ENCODE measurements at regions not wholly inside any gene's neighbourhood (a gene's known extent, or its start where the extent isn't known, plus 50 kb on each side); places are given as distances from the start of the nearest gene placed in this dataset.

DNA sequence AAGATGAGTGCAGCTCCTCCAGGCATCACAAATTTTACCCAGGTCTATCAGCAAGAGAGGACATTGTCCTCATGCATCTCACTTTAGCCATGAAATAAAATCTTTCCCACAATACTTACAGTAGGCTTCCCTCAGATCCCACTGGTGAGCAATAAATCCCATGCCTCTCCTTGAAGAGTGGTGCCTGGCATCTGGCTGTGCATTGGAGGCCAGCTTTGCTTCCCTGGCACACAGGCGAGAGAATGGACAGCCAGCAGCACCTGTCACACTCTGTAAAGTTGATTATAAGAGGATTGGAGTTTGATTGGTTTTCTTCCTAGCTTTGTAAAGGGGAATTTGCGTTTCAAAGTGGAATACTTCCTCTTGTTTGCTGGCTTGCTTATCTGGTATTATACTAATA, 1153.9 kb downstream of the AACS start:
- no peak overlapping the region for H3K27ac ChIP-seq
- no peaks in the 10 kb centered on the region for H3K9me3 ChIP-seq (ENCODE audit: severe bottlenecking)
- TF ChIP-seq, protein P1, sequence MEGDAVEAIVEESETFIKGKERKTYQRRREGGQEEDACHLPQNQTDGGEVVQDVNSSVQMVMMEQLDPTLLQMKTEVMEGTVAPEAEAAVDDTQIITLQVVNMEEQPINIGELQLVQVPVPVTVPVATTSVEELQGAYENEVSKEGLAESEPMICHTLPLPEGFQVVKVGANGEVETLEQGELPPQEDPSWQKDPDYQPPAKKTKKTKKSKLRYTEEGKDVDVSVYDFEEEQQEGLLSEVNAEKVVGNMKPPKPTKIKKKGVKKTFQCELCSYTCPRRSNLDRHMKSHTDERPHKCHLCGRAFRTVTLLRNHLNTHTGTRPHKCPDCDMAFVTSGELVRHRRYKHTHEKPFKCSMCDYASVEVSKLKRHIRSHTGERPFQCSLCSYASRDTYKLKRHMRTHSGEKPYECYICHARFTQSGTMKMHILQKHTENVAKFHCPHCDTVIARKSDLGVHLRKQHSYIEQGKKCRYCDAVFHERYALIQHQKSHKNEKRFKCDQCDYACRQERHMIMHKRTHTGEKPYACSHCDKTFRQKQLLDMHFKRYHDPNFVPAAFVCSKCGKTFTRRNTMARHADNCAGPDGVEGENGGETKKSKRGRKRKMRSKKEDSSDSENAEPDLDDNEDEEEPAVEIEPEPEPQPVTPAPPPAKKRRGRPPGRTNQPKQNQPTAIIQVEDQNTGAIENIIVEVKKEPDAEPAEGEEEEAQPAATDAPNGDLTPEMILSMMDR (IDR thresholded peaks at IDR 0.05; ENCODE audit: low read depth, low read length), result no peak
- H3K36me3 ChIP-seq, result no peaks in the 10 kb centered on the region
- peaks cover 6% of the 10 kb centered on the region for H3K27me3 ChIP-seq (ENCODE audit: insufficient read depth, low read depth, severe bottlenecking)
- no peak overlapping the region for H3K4me3 ChIP-seq (ENCODE audit: low read depth, low read length)
- no peak for DNase-seq

DNA sequence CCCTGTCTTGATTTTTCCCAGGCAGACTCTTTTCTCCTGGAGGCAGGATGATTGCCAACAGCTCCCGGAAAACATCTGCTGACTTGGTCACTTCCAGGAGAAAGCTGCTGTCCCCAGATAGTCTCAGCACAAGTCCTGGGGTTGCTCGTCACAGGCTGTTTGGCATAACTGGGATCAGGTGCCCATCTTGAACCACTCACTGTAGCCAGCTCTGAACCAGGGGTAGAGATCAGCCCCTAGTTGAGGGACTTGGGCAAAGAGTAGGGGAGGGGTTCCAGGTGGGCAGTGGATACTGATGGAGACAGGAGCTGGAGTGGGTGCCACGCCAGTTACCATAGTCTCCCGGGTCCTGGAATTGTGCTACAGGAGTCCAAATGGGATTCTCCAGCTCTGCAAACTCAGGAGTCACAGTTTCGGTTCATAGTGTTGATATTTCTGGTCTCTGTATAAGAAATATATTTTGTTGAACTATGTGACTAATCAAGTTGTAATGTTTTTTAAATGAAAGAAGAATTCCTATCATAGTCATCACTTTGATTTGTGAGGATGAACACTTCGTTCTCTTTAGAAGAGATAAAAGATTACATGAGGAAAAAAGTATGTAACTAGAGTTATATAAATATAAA, 1154.5 kb downstream of the AACS start:
- TF ChIP-seq, protein P1 (IDR thresholded peaks at IDR 0.05; ENCODE audit: low read depth, low read length), result no peak
- Histone ChIP-seq H3K27ac (no peak overlapping the region), H3K36me3 (no peaks in the 10 kb centered on the region), H3K9me3 (ENCODE audit: severe bottlenecking) (no peaks in the 10 kb centered on the region), H3K27me3 (ENCODE audit: insufficient read depth, low read depth, severe bottlenecking) (peaks cover 6% of the 10 kb centered on the region), H3K4me3 (ENCODE audit: low read depth, low read length) (no peak overlapping the region)
- DNase-seq, result no peak

DNA sequence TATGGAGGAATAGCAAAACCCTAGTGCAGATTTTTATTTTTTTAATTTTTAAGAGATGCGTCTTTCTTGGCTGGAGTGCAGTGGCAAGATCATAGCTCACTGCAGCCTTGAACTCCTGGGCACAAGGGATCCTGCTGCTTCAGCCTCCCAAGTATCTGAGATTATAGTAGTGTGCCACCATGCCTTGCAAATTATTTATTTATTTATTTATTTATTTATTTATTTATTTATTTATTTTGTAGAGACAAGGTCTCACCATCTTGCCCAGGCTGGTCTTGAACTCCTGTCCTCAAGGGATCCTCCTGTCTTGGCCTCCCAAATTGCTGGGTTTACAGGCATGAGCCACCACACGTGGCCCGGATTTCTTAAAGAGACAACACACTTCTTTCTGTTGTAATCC, 1158.8 kb downstream of the AACS start:
- TF ChIP-seq, protein P1 (IDR thresholded peaks at IDR 0.05; ENCODE audit: low read depth, low read length), result no peak
- no peaks in the 10 kb centered on the region for H3K27me3 ChIP-seq (ENCODE audit: insufficient read depth, low read depth, severe bottlenecking)
- H3K27ac ChIP-seq, result no peak overlapping the region
- no peak overlapping the region for H3K4me3 ChIP-seq (ENCODE audit: low read depth, low read length)
- DNase-seq, result no peak
- no peaks in the 10 kb centered on the region for H3K36me3 ChIP-seq
- no peaks in the 10 kb centered on the region for H3K9me3 ChIP-seq (ENCODE audit: severe bottlenecking)

DNA sequence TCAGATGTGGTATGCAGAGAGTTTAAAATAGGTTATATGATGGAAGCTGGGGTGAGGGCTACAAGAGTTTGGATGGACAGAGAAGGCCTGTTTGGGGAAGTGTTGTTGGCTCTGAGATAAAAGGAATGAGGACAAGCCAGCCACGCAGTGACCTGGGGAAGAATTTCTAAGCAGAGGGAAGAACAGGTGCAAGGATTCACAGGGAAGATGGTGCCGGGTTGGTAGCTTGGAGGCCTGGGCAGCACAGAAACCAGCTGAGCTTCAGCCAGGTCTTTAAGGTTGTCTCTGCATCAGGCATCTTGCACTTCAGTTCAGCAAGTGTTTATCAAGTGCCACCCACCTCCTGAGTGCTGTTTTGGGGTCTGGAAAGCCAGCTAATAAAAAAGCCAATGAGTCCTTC, 1163.7 kb downstream of the AACS start:
- TF ChIP-seq, protein P1 (IDR thresholded peaks at IDR 0.05; ENCODE audit: low read depth, low read length), result no peak
- no peaks in the 10 kb centered on the region for H3K9me3 ChIP-seq (ENCODE audit: severe bottlenecking)
- no peak overlapping the region for H3K27ac ChIP-seq

DNA sequence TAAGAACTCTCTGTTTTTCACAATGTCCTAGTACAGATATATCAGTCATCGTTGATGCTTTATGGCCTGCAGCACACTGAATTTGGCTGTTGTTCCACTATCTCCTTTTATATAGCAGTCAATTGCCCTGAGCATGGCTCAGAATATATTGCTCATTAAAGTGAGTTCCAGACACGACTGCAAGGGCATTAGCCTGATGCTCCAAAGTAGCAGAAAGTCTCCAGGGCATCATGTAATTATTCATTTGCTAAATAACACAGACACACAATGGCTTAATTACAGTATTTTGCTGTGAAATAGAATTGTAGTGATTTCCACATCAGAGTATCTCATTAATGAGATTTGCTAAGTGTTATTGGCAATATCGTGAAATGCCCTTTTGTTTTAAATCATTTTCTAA, 1167.5 kb downstream of the AACS start:
- Histone ChIP-seq H3K27me3 (ENCODE audit: insufficient read depth, low read depth, severe bottlenecking) (no peaks in the 10 kb centered on the region), H3K4me3 (ENCODE audit: low read depth, low read length) (no peak overlapping the region), H3K36me3 (no peaks in the 10 kb centered on the region), H3K27ac (no peak overlapping the region), H3K9me3 (ENCODE audit: severe bottlenecking) (no peaks in the 10 kb centered on the region)
- TF ChIP-seq, protein P1 (IDR thresholded peaks at IDR 0.05; ENCODE audit: low read depth, low read length), result no peak
- no peak for DNase-seq

More for the DNA sequence above, 1163.7 kb downstream of the AACS start:
- no peak overlapping the region for H3K4me3 ChIP-seq (ENCODE audit: low read depth, low read length)
- H3K36me3 ChIP-seq, result no peaks in the 10 kb centered on the region
- no peaks in the 10 kb centered on the region for H3K27me3 ChIP-seq (ENCODE audit: insufficient read depth, low read depth, severe bottlenecking)
- no peak for DNase-seq

DNA sequence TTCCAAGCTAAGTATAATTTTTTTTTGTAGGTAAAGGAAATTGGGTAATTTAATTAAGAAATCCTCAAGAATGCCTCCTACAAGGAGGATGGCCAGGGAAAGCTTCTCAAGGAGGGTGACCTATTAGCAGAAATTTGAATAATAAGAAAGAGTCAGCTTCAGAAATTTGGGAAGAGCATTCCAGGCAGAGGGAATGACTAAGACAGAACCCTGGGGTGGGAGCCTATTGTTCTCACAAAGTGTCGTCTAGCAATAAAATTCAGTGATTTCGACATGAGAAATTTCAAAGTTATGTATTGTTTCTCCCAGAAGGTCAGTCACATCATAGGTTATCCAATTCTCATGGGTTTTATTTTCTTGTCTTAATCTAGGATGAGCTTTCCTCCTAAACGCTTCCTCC, 1168.4 kb downstream of the AACS start:
- no peak for DNase-seq
- Histone ChIP-seq H3K9me3 (ENCODE audit: severe bottlenecking) (no peaks in the 10 kb centered on the region), H3K36me3 (no peaks in the 10 kb centered on the region), H3K4me3 (ENCODE audit: low read depth, low read length) (no peak overlapping the region), H3K27ac (no peak overlapping the region), H3K27me3 (ENCODE audit: insufficient read depth, low read depth, severe bottlenecking) (no peaks in the 10 kb centered on the region)
- TF ChIP-seq, protein P1 (IDR thresholded peaks at IDR 0.05; ENCODE audit: low read depth, low read length), result no peak
